ENCODE measurements at regions not wholly inside any gene's neighbourhood (a gene's known extent, or its start where the extent isn't known, plus 50 kb on each side); places are given as distances from the start of the nearest gene placed in this dataset.

GRCh38 chr14:60350366-60350720 lies 101.3 kb downstream of the PPM1A start:
- TF ChIP-seq CTCF (tag by site-specific recombination; IDR thresholded peaks at IDR 0.05) = no peak
- TF ChIP-seq RBAK (tag by site-specific recombination; IDR thresholded peaks at IDR 0.05) = no peak
- TF ChIP-seq ZNF692 (tag by site-specific recombination; IDR thresholded peaks at IDR 0.05) = no peak
- no peak for TF ChIP-seq ZNF19 (tag by site-specific recombination; IDR thresholded peaks at IDR 0.05; ENCODE audit: low read depth)
- TF ChIP-seq YY1 (tag by site-specific recombination; IDR thresholded peaks at IDR 0.05) = no peak
- TF ChIP-seq ZNF521 (tag by site-specific recombination; IDR thresholded peaks at IDR 0.05) = no peak
- no peak for TF ChIP-seq ZNF830 (tag by site-specific recombination; IDR thresholded peaks at IDR 0.05; ENCODE audit: low read depth)
- TF ChIP-seq, protein P1, sequence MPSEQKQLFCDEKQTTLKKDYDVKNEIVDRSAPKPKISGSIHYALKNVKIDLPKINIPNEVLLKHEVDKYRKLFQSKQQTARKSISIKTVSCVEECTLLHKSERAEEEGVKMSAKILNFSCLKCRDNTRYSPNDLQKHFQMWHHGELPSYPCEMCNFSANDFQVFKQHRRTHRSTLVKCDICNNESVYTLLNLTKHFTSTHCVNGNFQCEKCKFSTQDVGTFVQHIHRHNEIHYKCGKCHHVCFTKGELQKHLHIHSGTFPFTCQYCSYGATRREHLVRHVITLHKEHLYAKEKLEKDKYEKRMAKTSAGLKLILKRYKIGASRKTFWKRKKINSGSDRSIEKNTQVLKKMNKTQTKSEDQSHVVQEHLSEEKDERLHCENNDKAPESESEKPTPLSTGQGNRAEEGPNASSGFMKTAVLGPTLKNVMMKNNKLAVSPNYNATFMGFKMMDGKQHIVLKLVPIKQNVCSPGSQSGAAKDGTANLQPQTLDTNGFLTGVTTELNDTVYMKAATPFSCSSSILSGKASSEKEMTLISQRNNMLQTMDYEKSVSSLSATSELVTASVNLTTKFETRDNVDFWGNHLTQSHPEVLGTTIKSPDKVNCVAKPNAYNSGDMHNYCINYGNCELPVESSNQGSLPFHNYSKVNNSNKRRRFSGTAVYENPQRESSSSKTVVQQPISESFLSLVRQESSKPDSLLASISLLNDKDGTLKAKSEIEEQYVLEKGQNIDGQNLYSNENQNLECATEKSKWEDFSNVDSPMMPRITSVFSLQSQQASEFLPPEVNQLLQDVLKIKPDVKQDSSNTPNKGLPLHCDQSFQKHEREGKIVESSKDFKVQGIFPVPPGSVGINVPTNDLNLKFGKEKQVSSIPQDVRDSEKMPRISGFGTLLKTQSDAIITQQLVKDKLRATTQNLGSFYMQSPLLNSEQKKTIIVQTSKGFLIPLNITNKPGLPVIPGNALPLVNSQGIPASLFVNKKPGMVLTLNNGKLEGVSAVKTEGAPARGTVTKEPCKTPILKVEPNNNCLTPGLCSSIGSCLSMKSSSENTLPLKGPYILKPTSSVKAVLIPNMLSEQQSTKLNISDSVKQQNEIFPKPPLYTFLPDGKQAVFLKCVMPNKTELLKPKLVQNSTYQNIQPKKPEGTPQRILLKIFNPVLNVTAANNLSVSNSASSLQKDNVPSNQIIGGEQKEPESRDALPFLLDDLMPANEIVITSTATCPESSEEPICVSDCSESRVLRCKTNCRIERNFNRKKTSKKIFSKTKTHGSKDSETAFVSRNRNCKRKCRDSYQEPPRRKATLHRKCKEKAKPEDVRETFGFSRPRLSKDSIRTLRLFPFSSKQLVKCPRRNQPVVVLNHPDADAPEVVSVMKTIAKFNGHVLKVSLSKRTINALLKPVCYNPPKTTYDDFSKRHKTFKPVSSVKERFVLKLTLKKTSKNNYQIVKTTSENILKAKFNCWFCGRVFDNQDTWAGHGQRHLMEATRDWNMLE (tag by site-specific recombination; conservative IDR thresholded peaks at IDR 0.05; ENCODE audit: low read depth) = no peak
